Epithelial cell of esophagus (primary cell): ENCODE measurements at regions not wholly inside any gene's neighbourhood (a gene's known extent, or its start where the extent isn't known, plus 50 kb on each side); places are given as distances from the start of the nearest gene placed in this dataset.

Experiments
- DNase-seq: peaks from one replicate; pipeline ENCODE4 v3.0.0; 2010; ENCODE audit warnings: low read depth
- H3K4me3 ChIP-seq: 2 replicates; pipeline ENCODE4 v1.5.1; 2011; ENCODE audit warnings: mild to moderate bottlenecking, low read length, control low read depth
- CTCF ChIP-seq: IDR thresholded peaks from 2 replicates; pipeline ENCODE4 v1.5.1; 2011; ENCODE audit warnings: low read depth, mild to moderate bottlenecking, low read length, control low read depth, inconsistent platforms; ENCODE audit not compliant: insufficient read depth; ENCODE audit errors: missing control alignments

- TF ChIP-seq CTCF, result no peak
These were observed 111.9 kb downstream of the TRIM27 start for GRCh38 chr6:28811873-28812272.

GRCh38 chr6:28812778-28813569 lies 110.8 kb downstream of the TRIM27 start:
- no peak overlapping the region for H3K4me3 ChIP-seq
- DNase-seq, result no peak
- TF ChIP-seq CTCF, result no peak

More at GRCh38 chr6:28811873-28812272, 111.9 kb downstream of the TRIM27 start:
- peak; percentile 58 for DNase-seq
- no peak overlapping the region for H3K4me3 ChIP-seq

- TF ChIP-seq CTCF, result no peak
- H3K4me3 ChIP-seq, result peak overlapping the region; percentile 25
- no peak for DNase-seq
These were observed 109.5 kb downstream of the TRIM27 start for GRCh38 chr6:28814032-28814976.

GRCh38 chr6:28816339-28816908 lies 107.4 kb downstream of the TRIM27 start:
- peak overlapping the region; percentile 30 for H3K4me3 ChIP-seq
- DNase-seq, result no peak
- no peak for TF ChIP-seq CTCF

- peak; percentile 82 for DNase-seq
- H3K4me3 ChIP-seq, result peak overlapping the region; percentile 30
These were observed 106.6 kb downstream of the TRIM27 start for GRCh38 chr6:28816909-28817807.

More at GRCh38 chr6:28816909-28817807, 106.6 kb downstream of the TRIM27 start:
- TF ChIP-seq CTCF, result no peak
